ENCODE measurements at regions not wholly inside any gene's neighbourhood (a gene's known extent, or its start where the extent isn't known, plus 50 kb on each side); places are given as distances from the start of the nearest gene placed in this dataset.

DNA sequence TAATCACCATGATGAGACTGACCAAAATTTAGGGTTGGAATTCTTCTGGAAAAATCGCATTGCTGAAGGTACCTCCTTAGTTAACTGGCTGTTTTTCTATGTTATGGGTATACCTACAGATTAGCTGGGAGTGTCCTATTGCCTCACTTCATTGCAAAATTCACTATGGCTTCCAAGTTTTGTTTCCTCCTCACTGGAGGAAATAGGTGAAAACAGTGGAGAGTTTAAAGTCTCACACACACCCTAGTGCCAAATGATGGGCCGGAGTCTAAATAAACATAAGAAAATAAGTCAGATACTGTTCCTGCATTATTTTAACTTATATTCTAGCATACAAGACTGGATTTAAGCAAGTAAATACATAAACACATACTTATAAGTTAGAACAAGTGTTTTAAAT is 98.2 kb downstream of the AHR start:
- H3K79me2 ChIP-seq (ENCODE audit: control insufficient read depth, insufficient read depth, low read length, unreplicated experiment) = no peaks in the 10 kb centered on the region
- H3K4me3 ChIP-seq (ENCODE audit: low read depth, low read length) = no peak overlapping the region
- no peak overlapping the region for H2AFZ ChIP-seq (ENCODE audit: low read length, unreplicated experiment)
- H3K27me3 ChIP-seq (ENCODE audit: insufficient read depth, low read length) = no peaks in the 10 kb centered on the region
- no peaks in the 10 kb centered on the region for H3K4me1 ChIP-seq (ENCODE audit: control insufficient read depth, insufficient read depth, low read length, unreplicated experiment)
- no peaks in the 10 kb centered on the region for H3K36me3 ChIP-seq (ENCODE audit: insufficient read depth, low read length)
- H3K27ac ChIP-seq (ENCODE audit: low read depth, low read length) = no peak overlapping the region

GRCh38 chr7:17401791-17402627 is 103.6 kb downstream of the AHR start:
- Histone ChIP-seq H3K27ac (ENCODE audit: low read depth, low read length) (no peak overlapping the region), H3K4me3 (ENCODE audit: low read depth, low read length) (no peak overlapping the region), H2AFZ (ENCODE audit: low read length, unreplicated experiment) (no peak overlapping the region), H3K36me3 (ENCODE audit: insufficient read depth, low read length) (no peaks in the 10 kb centered on the region), H3K27me3 (ENCODE audit: insufficient read depth, low read length) (no peaks in the 10 kb centered on the region), H3K4me1 (ENCODE audit: control insufficient read depth, insufficient read depth, low read length, unreplicated experiment) (peaks cover 11% of the 10 kb centered on the region), H3K79me2 (ENCODE audit: control insufficient read depth, insufficient read depth, low read length, unreplicated experiment) (no peaks in the 10 kb centered on the region)

DNA sequence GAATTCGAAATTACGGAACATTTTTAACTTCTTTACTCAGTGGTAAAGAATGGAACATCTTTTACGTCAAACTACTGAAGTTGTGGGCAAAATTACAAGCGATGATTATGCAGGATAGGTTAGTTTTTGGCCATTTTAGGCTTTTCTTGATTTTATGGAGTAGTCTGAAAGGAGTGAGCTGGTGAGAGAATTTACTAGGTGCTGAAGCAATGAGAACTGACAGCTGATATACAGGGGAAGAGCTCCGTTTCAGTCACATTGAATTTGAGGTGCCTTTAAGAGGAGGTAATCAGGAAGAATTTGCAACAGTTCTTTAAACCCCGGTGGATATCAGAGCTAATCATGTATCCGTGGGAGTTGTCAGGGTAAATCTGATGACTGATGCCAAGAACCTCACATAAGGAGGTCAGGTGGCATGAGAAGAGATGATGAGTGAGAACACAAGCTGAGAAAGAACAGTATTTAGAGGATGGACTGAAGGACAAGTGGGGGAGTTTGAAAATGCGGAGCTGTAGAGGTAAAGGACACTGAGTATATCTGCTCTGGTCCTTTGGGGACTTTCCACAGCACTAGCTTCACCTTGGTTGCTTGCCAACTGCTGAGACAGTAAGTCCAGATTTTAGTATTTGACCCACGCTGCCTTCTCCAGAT is 104.3 kb downstream of the AHR start:
- Histone ChIP-seq H3K27ac (ENCODE audit: low read depth, low read length) (no peak overlapping the region), H3K79me2 (ENCODE audit: control insufficient read depth, insufficient read depth, low read length, unreplicated experiment) (no peaks in the 10 kb centered on the region), H3K4me1 (ENCODE audit: control insufficient read depth, insufficient read depth, low read length, unreplicated experiment) (peaks cover 19% of the 10 kb centered on the region), H3K4me3 (ENCODE audit: low read depth, low read length) (no peak overlapping the region), H2AFZ (ENCODE audit: low read length, unreplicated experiment) (no peak overlapping the region), H3K36me3 (ENCODE audit: insufficient read depth, low read length) (no peaks in the 10 kb centered on the region), H3K27me3 (ENCODE audit: insufficient read depth, low read length) (no peaks in the 10 kb centered on the region)

- Histone ChIP-seq H3K27ac (ENCODE audit: low read depth, low read length) (no peak overlapping the region), H3K36me3 (ENCODE audit: insufficient read depth, low read length) (no peaks in the 10 kb centered on the region), H3K4me1 (ENCODE audit: control insufficient read depth, insufficient read depth, low read length, unreplicated experiment) (peaks cover 28% of the 10 kb centered on the region), H3K27me3 (ENCODE audit: insufficient read depth, low read length) (no peaks in the 10 kb centered on the region), H2AFZ (ENCODE audit: low read length, unreplicated experiment) (no peak overlapping the region), H3K4me3 (ENCODE audit: low read depth, low read length) (no peak overlapping the region), H3K79me2 (ENCODE audit: control insufficient read depth, insufficient read depth, low read length, unreplicated experiment) (no peaks in the 10 kb centered on the region)
Measured at GRCh38 chr7:17404006-17404405, 105.6 kb downstream of the AHR start.

DNA sequence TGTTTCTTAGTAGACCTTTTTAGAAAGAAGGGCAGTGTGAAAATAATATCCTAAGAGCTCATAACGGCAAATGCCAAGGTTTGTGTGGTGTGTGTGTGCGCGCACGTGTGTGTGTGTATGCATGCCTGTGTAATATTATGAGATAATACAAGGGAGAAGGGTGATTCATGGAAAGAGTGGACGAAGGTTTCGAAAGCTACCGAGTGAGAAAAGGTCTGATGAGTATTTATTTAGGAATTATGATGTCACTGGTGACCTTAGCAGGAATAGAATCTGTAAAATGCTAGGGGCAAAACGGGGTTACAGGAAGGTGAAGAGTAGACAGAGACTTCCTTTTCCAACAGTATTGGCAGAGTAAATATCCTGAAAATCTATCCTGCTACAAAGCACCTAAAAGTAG is 107.3 kb downstream of the AHR start:
- Histone ChIP-seq H3K36me3 (ENCODE audit: insufficient read depth, low read length) (no peaks in the 10 kb centered on the region), H3K4me3 (ENCODE audit: low read depth, low read length) (peak overlapping the region; percentile 14; the same call in 1 of the 2 replicates), H3K4me1 (ENCODE audit: control insufficient read depth, insufficient read depth, low read length, unreplicated experiment) (peaks cover 37% of the 10 kb centered on the region), H3K79me2 (ENCODE audit: control insufficient read depth, insufficient read depth, low read length, unreplicated experiment) (no peaks in the 10 kb centered on the region), H2AFZ (ENCODE audit: low read length, unreplicated experiment) (no peak overlapping the region), H3K27me3 (ENCODE audit: insufficient read depth, low read length) (no peaks in the 10 kb centered on the region), H3K27ac (ENCODE audit: low read depth, low read length) (peak overlapping the region; percentile 98)

DNA sequence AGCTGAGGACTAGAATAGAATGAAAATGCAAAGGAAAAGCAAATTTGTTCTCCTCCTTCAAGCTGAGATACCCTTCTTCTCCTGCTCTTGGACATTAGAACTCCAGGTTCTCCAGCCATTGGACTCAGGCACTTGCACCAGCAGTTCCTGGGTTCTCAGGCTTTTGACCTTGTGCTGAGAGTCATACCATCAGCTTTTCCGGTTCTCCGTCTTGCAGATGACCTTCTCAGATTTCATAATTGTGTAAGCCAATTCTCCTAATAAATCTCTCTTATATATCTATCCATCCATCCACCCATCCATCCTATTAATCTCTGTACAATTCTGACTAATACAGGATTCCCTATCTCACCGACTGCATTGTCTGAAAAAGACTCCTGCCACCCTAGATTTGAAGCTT is 108.3 kb downstream of the AHR start:
- no peaks in the 10 kb centered on the region for H3K36me3 ChIP-seq (ENCODE audit: insufficient read depth, low read length)
- no peaks in the 10 kb centered on the region for H3K79me2 ChIP-seq (ENCODE audit: control insufficient read depth, insufficient read depth, low read length, unreplicated experiment)
- H3K27me3 ChIP-seq (ENCODE audit: insufficient read depth, low read length) = no peaks in the 10 kb centered on the region
- peak overlapping the region; percentile 98 for H3K27ac ChIP-seq (ENCODE audit: low read depth, low read length)
- peaks cover 37% of the 10 kb centered on the region for H3K4me1 ChIP-seq (ENCODE audit: control insufficient read depth, insufficient read depth, low read length, unreplicated experiment)
- H3K4me3 ChIP-seq (ENCODE audit: low read depth, low read length) = peak overlapping the region; percentile 20
- no peak overlapping the region for H2AFZ ChIP-seq (ENCODE audit: low read length, unreplicated experiment)

DNA sequence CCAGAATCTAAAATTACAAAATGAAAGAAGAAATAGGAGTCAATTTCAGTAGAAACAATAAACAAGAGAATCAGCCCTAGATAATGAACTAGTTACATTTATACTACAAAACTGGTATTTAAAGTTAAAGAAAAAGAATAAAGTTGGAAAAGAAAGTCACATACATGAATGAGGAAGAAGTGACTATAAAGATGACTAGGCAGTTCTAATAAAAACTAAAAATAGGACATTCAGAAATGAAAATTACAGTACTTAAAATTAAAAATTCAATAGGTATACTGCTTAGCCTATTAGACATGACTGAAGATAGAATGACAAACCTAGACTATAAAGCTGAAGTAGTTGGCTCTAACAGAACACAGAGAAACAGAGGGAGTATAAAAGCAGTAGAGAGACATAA is 108.8 kb downstream of the AHR start:
- Histone ChIP-seq H3K79me2 (ENCODE audit: control insufficient read depth, insufficient read depth, low read length, unreplicated experiment) (no peaks in the 10 kb centered on the region), H3K4me1 (ENCODE audit: control insufficient read depth, insufficient read depth, low read length, unreplicated experiment) (peaks cover 37% of the 10 kb centered on the region), H3K27me3 (ENCODE audit: insufficient read depth, low read length) (no peaks in the 10 kb centered on the region), H3K4me3 (ENCODE audit: low read depth, low read length) (peak overlapping the region; percentile 20), H3K36me3 (ENCODE audit: insufficient read depth, low read length) (no peaks in the 10 kb centered on the region), H2AFZ (ENCODE audit: low read length, unreplicated experiment) (no peak overlapping the region), H3K27ac (ENCODE audit: low read depth, low read length) (peak overlapping the region; percentile 98)

GRCh38 chr7:17408245-17408903 is 109.9 kb downstream of the AHR start:
- H3K36me3 ChIP-seq (ENCODE audit: insufficient read depth, low read length) = no peaks in the 10 kb centered on the region
- H3K79me2 ChIP-seq (ENCODE audit: control insufficient read depth, insufficient read depth, low read length, unreplicated experiment) = no peaks in the 10 kb centered on the region
- H3K4me3 ChIP-seq (ENCODE audit: low read depth, low read length) = peak overlapping the region; percentile 59
- H2AFZ ChIP-seq (ENCODE audit: low read length, unreplicated experiment) = no peak overlapping the region
- peak overlapping the region; percentile 98 for H3K27ac ChIP-seq (ENCODE audit: low read depth, low read length)
- H3K27me3 ChIP-seq (ENCODE audit: insufficient read depth, low read length) = no peaks in the 10 kb centered on the region
- H3K4me1 ChIP-seq (ENCODE audit: control insufficient read depth, insufficient read depth, low read length, unreplicated experiment) = peaks cover 37% of the 10 kb centered on the region

- Histone ChIP-seq H3K27me3 (ENCODE audit: insufficient read depth, low read length) (no peaks in the 10 kb centered on the region), H3K4me1 (ENCODE audit: control insufficient read depth, insufficient read depth, low read length, unreplicated experiment) (peaks cover 37% of the 10 kb centered on the region), H3K27ac (ENCODE audit: low read depth, low read length) (peak overlapping the region; percentile 98), H2AFZ (ENCODE audit: low read length, unreplicated experiment) (peak overlapping the region; percentile 48), H3K4me3 (ENCODE audit: low read depth, low read length) (peak overlapping the region; percentile 59), H3K79me2 (ENCODE audit: control insufficient read depth, insufficient read depth, low read length, unreplicated experiment) (no peaks in the 10 kb centered on the region), H3K36me3 (ENCODE audit: insufficient read depth, low read length) (no peaks in the 10 kb centered on the region)
Measured at GRCh38 chr7:17408904-17409290, 110.4 kb downstream of the AHR start.

DNA sequence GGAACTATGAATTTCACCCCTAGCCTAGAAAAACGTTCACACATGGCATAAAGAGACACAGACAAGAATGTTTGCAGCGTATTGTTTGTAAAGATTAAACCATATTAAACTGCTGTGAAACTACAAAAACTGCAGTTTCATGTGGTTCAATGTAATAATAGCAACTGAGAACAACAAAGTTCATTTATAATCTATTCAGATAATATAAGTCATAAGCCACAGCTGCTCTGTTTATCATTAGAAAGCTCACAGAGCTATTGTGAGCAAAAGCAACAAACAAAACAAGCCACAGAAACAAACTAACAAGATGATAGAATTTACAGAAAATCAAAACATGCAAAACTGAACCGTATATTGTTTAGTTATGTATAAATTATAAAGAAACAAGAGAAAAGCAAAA is 113.5 kb downstream of the AHR start:
- no peaks in the 10 kb centered on the region for H3K27me3 ChIP-seq (ENCODE audit: insufficient read depth, low read length)
- no peaks in the 10 kb centered on the region for H3K79me2 ChIP-seq (ENCODE audit: control insufficient read depth, insufficient read depth, low read length, unreplicated experiment)
- no peak overlapping the region for H3K4me3 ChIP-seq (ENCODE audit: low read depth, low read length)
- no peak overlapping the region for H2AFZ ChIP-seq (ENCODE audit: low read length, unreplicated experiment)
- H3K27ac ChIP-seq (ENCODE audit: low read depth, low read length) = no peak overlapping the region
- no peaks in the 10 kb centered on the region for H3K36me3 ChIP-seq (ENCODE audit: insufficient read depth, low read length)
- peaks cover 27% of the 10 kb centered on the region for H3K4me1 ChIP-seq (ENCODE audit: control insufficient read depth, insufficient read depth, low read length, unreplicated experiment)
